ENCODE measurements at regions not wholly inside any gene's neighbourhood (a gene's known extent, or its start where the extent isn't known, plus 50 kb on each side); places are given as distances from the start of the nearest gene placed in this dataset.

DNA sequence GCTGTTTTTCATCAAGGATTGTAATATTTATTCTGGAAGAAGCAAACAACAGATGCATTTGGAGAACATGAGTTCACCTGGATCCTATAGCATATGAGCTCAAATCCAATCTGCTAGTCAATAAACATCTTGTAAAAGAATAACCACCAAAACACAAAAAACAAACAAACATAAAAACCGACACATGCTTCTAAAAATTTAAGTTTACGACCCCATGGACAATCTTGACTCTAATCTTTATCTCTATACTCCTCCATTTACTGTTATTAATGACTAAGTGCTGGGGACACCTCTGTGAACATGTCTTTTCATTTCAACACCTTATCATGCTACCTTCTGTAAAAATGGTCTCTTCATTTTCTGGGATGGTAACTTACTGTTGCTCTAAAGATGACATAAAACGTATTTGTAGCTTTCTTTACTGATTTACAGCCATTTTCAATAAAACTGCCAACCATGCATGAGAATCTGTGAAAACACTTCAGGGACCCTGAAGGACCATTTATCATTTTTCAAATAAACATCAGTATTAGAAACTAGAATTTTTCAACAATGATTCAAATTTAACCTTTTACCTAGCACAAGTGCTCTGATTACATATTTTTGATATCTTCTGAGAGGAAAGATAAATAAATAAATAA, 123.8 kb upstream of the SOX5 start:
- TF ChIP-seq, protein P1, sequence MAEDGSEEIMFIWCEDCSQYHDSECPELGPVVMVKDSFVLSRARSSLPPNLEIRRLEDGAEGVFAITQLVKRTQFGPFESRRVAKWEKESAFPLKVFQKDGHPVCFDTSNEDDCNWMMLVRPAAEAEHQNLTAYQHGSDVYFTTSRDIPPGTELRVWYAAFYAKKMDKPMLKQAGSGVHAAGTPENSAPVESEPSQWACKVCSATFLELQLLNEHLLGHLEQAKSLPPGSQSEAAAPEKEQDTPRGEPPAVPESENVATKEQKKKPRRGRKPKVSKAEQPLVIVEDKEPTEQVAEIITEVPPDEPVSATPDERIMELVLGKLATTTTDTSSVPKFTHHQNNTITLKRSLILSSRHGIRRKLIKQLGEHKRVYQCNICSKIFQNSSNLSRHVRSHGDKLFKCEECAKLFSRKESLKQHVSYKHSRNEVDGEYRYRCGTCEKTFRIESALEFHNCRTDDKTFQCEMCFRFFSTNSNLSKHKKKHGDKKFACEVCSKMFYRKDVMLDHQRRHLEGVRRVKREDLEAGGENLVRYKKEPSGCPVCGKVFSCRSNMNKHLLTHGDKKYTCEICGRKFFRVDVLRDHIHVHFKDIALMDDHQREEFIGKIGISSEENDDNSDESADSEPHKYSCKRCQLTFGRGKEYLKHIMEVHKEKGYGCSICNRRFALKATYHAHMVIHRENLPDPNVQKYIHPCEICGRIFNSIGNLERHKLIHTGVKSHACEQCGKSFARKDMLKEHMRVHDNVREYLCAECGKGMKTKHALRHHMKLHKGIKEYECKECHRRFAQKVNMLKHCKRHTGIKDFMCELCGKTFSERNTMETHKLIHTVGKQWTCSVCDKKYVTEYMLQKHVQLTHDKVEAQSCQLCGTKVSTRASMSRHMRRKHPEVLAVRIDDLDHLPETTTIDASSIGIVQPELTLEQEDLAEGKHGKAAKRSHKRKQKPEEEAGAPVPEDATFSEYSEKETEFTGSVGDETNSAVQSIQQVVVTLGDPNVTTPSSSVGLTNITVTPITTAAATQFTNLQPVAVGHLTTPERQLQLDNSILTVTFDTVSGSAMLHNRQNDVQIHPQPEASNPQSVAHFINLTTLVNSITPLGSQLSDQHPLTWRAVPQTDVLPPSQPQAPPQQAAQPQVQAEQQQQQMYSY (CRISPR knock-in tag; IDR thresholded peaks at IDR 0.05) = no peak
- TF ChIP-seq ARID4B (CRISPR knock-in tag; IDR thresholded peaks at IDR 0.05; ENCODE audit: borderline replicate concordance) = no peak
- TF ChIP-seq, protein P2, sequence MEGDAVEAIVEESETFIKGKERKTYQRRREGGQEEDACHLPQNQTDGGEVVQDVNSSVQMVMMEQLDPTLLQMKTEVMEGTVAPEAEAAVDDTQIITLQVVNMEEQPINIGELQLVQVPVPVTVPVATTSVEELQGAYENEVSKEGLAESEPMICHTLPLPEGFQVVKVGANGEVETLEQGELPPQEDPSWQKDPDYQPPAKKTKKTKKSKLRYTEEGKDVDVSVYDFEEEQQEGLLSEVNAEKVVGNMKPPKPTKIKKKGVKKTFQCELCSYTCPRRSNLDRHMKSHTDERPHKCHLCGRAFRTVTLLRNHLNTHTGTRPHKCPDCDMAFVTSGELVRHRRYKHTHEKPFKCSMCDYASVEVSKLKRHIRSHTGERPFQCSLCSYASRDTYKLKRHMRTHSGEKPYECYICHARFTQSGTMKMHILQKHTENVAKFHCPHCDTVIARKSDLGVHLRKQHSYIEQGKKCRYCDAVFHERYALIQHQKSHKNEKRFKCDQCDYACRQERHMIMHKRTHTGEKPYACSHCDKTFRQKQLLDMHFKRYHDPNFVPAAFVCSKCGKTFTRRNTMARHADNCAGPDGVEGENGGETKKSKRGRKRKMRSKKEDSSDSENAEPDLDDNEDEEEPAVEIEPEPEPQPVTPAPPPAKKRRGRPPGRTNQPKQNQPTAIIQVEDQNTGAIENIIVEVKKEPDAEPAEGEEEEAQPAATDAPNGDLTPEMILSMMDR (IDR thresholded peaks at IDR 0.05) = no peak
- TF ChIP-seq ZNF263 (CRISPR knock-in tag; IDR thresholded peaks at IDR 0.05; ENCODE audit: low read depth) = no peak
- TF ChIP-seq ATF3 (CRISPR knock-in tag; conservative IDR thresholded peaks at IDR 0.05) = no peak

Measured in WTC11 (cell line).